Astrocyte (in vitro differentiated cells and primary cell): ENCODE measurements at regions not wholly inside any gene's neighbourhood (a gene's known extent, or its start where the extent isn't known, plus 50 kb on each side); places are given as distances from the start of the nearest gene placed in this dataset.

Experiments
- DNase-seq: peaks from one replicate; pipeline ENCODE4 v3.0.0-alpha.2; 2010; ENCODE audit warnings: low read depth
- FAIRE-seq: peaks from 2 replicates; lab custom pipeline; 2011; peaks lifted over from hg19 to GRCh38; lab: Jason Lieb, UNC
- H2AFZ ChIP-seq: 2 replicates; pipeline ENCODE4 v1.6.0; 2012; ENCODE audit warnings: low read depth, low read length, inconsistent platforms
- H3K27ac ChIP-seq: 2 replicates; pipeline ENCODE4 v1.5.1; 2011; ENCODE audit warnings: low read depth, low read length, inconsistent platforms
- H3K27me3 ChIP-seq: 2 replicates; pipeline ENCODE4 v1.6.0; 2011; ENCODE audit warnings: low read length, inconsistent platforms; ENCODE audit not compliant: insufficient read depth
- H3K36me3 ChIP-seq: 2 replicates; pipeline ENCODE4 v1.5.1; 2011; ENCODE audit warnings: low read length, inconsistent platforms; ENCODE audit not compliant: insufficient read depth
- H3K4me1 ChIP-seq: 2 replicates; pipeline ENCODE4 v1.5.1; 2011; ENCODE audit warnings: low read length, inconsistent platforms; ENCODE audit not compliant: insufficient read depth
- H3K4me2 ChIP-seq: 2 replicates; pipeline ENCODE4 v1.6.0; 2012; ENCODE audit warnings: low read length, inconsistent platforms
- H3K4me3 ChIP-seq: 2 replicates; pipeline ENCODE4 v1.5.1; 2011; ENCODE audit warnings: low read depth, mild to moderate bottlenecking, low read length, inconsistent platforms; ENCODE audit not compliant: insufficient read depth
- H3K79me2 ChIP-seq: 2 replicates; pipeline ENCODE4 v1.6.0; 2012; ENCODE audit warnings: mild to moderate bottlenecking, low read length, inconsistent platforms; ENCODE audit not compliant: insufficient read depth
- H3K9ac ChIP-seq: 2 replicates; pipeline ENCODE4 v1.6.0; 2012; ENCODE audit warnings: mild to moderate bottlenecking, low read length, inconsistent platforms
- H3K9me3 ChIP-seq: 2 replicates; pipeline ENCODE4 v1.5.1; 2012; ENCODE audit warnings: low read depth, mild to moderate bottlenecking, low read length, inconsistent platforms; ENCODE audit not compliant: insufficient read depth
- H4K20me1 ChIP-seq: 2 replicates; pipeline ENCODE4 v1.6.0; 2012; ENCODE audit warnings: low read length, inconsistent platforms; ENCODE audit not compliant: insufficient read depth
- H3K27ac Mint-ChIP-seq: one replicate; pipeline ENCODE4 v1.8.0; 2021; ENCODE audit warnings: mild to moderate bottlenecking, mixed read lengths; ENCODE audit not compliant: unreplicated experiment
- H3K27me3 Mint-ChIP-seq: one replicate; pipeline ENCODE4 v1.8.0; 2021; ENCODE audit warnings: low read depth, mixed read lengths; ENCODE audit not compliant: unreplicated experiment
- H3K36me3 Mint-ChIP-seq: one replicate; pipeline ENCODE4 v1.8.0; 2021; ENCODE audit warnings: low read depth, mixed read lengths; ENCODE audit not compliant: unreplicated experiment
- H3K4me1 Mint-ChIP-seq: one replicate; pipeline ENCODE4 v1.8.0; 2021; ENCODE audit warnings: low read depth, mixed read lengths; ENCODE audit not compliant: unreplicated experiment
- H3K4me3 Mint-ChIP-seq: one replicate; pipeline ENCODE4 v1.8.0; 2021; ENCODE audit warnings: mild to moderate bottlenecking, moderate library complexity, mixed read lengths; ENCODE audit not compliant: unreplicated experiment
- H3K9me3 Mint-ChIP-seq: one replicate; pipeline ENCODE4 v1.8.0; 2021; ENCODE audit warnings: mild to moderate bottlenecking, mixed read lengths; ENCODE audit not compliant: unreplicated experiment
- EZH2 ChIP-seq: IDR thresholded peaks from 2 replicates; pipeline ENCODE4 v1.6.1; 2012; ENCODE audit warnings: mild to moderate bottlenecking, low read length, inconsistent platforms; ENCODE audit not compliant: insufficient read depth
- TF ChIP-seq, protein P1 (sequence below): IDR thresholded peaks from 2 replicates; pipeline ENCODE4 v1.5.1; 2011; ENCODE audit warnings: low read depth, mild to moderate bottlenecking, inconsistent platforms, low read length, moderate library complexity; ENCODE audit not compliant: insufficient read depth

DNA sequence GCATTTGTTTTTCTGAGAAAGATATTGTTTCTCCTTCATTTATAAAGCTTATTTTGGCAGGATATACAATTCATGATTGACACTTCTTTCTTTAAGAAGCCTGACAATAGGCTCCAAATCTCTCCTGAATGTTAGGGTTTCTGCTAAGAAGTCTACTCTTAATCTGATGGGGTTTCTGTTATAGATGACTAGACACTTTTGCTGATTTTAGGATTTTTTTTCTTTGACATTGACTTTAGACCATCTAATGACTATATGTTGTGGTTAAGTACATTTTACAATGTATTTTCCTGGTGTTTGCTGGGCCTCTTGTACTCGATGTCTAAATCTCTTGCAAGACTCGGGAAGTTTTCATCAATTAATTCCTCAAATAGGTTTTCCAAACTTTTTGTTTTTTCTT is 321.8 kb upstream of the SMIM30 start:
- Histone ChIP-seq H3K4me2 (no peak overlapping the region), H3K4me1 (no peaks in the 10 kb centered on the region), H2AFZ (no peak overlapping the region), H3K27ac (no peak overlapping the region), H3K9ac (no peak overlapping the region), H4K20me1 (no peaks in the 10 kb centered on the region), H3K9me3 (no peaks in the 10 kb centered on the region), H3K4me3 (no peak overlapping the region), H3K79me2 (no peaks in the 10 kb centered on the region), H3K36me3 (no peaks in the 10 kb centered on the region), H3K27me3 (no peaks in the 10 kb centered on the region)
- H3K36me3 Mint-ChIP-seq: no peaks in the 10 kb centered on the region
- DNase-seq (no peak), FAIRE-seq (no peak)
- TF ChIP-seq, protein P1, sequence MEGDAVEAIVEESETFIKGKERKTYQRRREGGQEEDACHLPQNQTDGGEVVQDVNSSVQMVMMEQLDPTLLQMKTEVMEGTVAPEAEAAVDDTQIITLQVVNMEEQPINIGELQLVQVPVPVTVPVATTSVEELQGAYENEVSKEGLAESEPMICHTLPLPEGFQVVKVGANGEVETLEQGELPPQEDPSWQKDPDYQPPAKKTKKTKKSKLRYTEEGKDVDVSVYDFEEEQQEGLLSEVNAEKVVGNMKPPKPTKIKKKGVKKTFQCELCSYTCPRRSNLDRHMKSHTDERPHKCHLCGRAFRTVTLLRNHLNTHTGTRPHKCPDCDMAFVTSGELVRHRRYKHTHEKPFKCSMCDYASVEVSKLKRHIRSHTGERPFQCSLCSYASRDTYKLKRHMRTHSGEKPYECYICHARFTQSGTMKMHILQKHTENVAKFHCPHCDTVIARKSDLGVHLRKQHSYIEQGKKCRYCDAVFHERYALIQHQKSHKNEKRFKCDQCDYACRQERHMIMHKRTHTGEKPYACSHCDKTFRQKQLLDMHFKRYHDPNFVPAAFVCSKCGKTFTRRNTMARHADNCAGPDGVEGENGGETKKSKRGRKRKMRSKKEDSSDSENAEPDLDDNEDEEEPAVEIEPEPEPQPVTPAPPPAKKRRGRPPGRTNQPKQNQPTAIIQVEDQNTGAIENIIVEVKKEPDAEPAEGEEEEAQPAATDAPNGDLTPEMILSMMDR: no peak
- no peak for TF ChIP-seq EZH2
- H3K4me1 Mint-ChIP-seq: no peaks in the 10 kb centered on the region
- H3K9me3 Mint-ChIP-seq: peaks cover 4% of the 10 kb centered on the region
- H3K27ac Mint-ChIP-seq: no peak overlapping the region
- H3K4me3 Mint-ChIP-seq: no peak overlapping the region
- H3K27me3 Mint-ChIP-seq: no peaks in the 10 kb centered on the region

DNA sequence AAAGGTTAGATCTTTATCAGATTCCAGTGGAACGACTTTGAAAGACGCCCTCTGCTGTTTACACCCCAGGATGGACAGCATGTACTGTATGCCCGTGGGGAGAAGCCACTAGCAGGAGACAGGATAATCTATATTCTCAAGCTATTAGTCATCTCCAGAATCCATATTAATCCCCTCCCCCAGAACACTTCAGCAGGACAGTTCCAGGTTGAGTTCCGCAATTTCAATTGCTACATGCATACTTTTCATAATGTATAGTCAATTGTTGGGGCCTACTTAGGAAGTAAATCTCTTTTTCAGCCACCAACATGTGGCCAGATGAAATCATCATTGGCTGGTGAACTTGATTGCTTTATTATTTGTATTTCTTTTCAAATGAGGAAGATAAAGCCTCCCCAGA is 313.1 kb upstream of the SMIM30 start:
- Histone ChIP-seq H3K27ac (no peak overlapping the region), H3K9me3 (no peaks in the 10 kb centered on the region), H3K9ac (no peak overlapping the region), H3K79me2 (no peaks in the 10 kb centered on the region), H3K27me3 (no peaks in the 10 kb centered on the region), H2AFZ (no peak overlapping the region), H3K4me1 (no peaks in the 10 kb centered on the region), H3K36me3 (no peaks in the 10 kb centered on the region), H4K20me1 (no peaks in the 10 kb centered on the region), H3K4me3 (no peak overlapping the region), H3K4me2 (no peak overlapping the region)
- TF ChIP-seq EZH2: no peak
- TF ChIP-seq, protein P1: no peak
- Mint-ChIP-seq H3K36me3 (no peaks in the 10 kb centered on the region), H3K4me1 (no peaks in the 10 kb centered on the region), H3K27me3 (no peaks in the 10 kb centered on the region), H3K27ac (no peak overlapping the region), H3K9me3 (no peaks in the 10 kb centered on the region), H3K4me3 (no peak overlapping the region)
- DNase-seq: no peak
- no peak for FAIRE-seq

DNA sequence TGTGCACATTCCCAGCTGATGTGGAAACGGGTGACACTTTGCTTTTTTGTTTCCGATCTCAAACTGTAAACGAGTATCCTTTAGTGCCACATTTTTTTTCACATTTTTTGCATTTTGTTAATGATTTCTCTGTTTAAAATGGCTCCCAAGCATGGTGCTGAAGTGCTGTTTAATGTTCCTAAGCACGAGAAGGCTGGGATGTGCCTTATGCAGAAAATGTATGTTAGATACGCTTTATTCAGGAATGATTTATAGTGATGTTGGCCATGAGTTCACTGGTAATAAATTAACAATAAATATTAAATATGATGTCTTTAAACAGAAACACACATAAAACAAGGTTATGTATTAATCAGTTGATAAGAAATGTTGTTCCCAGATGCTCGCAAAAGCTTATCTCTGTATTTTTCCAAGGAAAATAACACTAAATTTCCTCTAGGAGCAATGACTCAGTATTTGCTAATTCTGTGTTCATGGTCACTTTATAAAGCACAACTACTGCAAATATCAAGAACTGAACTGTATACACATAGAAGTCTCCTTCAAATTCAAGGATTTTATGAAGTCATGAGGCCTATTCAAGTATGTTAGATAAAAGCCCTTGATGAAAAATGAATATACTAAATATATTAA is 305.9 kb upstream of the SMIM30 start:
- Mint-ChIP-seq H3K4me1 (no peaks in the 10 kb centered on the region), H3K9me3 (no peaks in the 10 kb centered on the region), H3K36me3 (no peaks in the 10 kb centered on the region), H3K27ac (no peak overlapping the region), H3K27me3 (no peaks in the 10 kb centered on the region), H3K4me3 (no peak overlapping the region)
- Histone ChIP-seq H3K4me1 (no peaks in the 10 kb centered on the region), H3K9ac (no peak overlapping the region), H3K9me3 (no peaks in the 10 kb centered on the region), H3K27ac (no peak overlapping the region), H3K79me2 (no peaks in the 10 kb centered on the region), H3K27me3 (no peaks in the 10 kb centered on the region), H2AFZ (no peak overlapping the region), H3K4me3 (no peak overlapping the region), H3K4me2 (no peak overlapping the region), H4K20me1 (no peaks in the 10 kb centered on the region), H3K36me3 (no peaks in the 10 kb centered on the region)
- TF ChIP-seq EZH2: no peak
- TF ChIP-seq, protein P1: no peak
- FAIRE-seq (no peak), DNase-seq (no peak)
